IPS DF 19.7 (cell line): ENCODE measurements at regions not wholly inside any gene's neighbourhood (a gene's known extent, or its start where the extent isn't known, plus 50 kb on each side); places are given as distances from the start of the nearest gene placed in this dataset.
A peak's percentile ranks its signal among the peaks of the same experiment; 100 is the strongest.

Experiments
- DNase-seq: peaks from one replicate; pipeline ENCODE4 v3.0.0-alpha.2; 2013; ENCODE audit warnings: low read depth, low spot score

DNA sequence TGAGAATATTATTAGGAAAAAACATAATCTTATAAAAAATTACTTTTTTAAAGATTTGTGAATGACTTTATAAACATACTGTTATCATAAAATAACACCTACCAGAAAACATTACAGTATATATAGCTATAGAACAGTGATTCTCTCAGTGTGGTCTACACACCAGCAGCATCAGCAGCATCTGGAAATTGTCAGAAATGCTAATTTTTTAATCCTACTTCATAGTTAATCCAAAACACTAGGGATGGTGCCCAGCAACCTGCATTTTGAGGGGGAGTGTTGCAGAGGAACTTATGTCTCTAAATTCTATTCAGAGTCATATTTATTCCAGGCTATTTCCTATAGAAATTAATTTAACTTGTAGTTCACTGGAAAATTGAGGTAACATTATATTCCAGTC lies 1107.8 kb downstream of the IGSF11 start:
- no peak for DNase-seq

DNA sequence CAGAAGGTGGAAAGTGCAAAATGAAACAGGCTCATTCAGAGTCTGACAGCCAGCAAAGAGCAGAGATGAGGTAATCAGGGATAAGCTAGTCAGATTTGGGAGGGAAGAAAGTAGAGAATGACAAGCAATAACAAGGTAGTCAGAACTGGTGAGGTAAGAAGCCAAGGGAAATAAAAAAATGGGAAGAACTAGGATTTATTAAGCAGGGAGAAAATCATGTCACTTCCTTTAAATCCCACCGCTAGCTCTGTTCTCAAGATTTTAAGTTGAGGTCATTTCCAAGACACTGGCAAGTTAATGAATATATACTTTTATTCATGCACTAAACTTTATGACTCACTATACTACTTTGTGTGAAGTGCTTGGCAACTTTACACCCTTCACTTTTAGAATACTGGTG lies 1106.8 kb downstream of the IGSF11 start:
- DNase-seq = no peak

DNA sequence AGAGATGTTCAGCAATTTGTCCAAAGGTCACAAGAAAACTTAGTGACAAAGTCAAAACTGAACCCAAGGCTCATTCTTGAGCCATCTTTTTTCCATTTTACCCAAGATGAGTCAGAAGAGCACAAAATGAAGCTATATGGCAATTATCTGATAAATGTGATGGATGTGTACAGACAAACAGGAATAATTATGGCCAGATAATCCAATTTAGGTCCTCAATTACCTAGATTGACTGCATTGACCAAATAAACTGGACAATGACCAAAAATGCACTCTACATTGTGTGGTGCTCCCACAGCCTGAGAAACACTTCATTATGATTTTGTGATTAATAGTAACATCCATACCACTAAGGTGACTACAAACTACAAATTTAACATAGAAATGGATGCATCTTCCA lies 1105.8 kb downstream of the IGSF11 start:
- DNase-seq = no peak

DNA sequence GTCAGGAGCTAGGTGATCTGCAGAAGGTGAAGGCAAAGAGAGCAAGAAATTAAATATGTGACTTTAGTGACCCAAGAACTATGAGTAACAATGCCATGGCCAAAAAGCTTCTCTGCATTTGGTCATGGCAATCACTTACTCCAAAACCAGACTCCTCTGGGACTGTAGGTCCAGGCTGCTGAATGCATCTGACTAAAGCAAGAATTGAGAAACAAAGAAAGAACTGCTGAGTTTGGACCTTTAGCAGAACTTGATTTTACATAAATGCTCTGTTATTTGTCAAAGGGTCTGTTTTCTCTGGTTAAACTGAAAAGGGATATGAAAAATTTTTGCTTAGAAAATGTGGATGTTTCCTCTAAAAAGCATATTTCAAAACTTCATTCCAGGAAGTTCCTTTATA lies 1102.2 kb downstream of the IGSF11 start:
- DNase-seq = no peak

DNA sequence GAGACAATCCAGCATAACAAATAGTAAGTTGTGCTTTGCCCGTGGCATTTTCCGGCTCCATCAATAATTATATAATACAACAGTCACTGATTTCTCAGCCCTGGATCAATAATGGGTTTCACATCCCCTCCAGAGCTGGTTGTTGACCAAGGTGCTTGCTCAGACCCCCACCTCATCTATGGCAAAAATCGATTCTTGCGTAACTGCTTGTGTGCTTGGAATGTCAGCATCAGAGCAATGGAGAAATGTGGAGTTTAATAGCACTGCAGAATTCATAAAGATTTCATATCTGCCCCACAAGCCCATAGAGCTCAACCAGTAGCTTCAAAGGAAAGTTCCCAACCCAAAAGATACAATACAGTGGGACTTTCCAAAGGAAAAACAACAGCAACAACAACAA lies 1098.5 kb downstream of the IGSF11 start:
- no peak for DNase-seq

DNA sequence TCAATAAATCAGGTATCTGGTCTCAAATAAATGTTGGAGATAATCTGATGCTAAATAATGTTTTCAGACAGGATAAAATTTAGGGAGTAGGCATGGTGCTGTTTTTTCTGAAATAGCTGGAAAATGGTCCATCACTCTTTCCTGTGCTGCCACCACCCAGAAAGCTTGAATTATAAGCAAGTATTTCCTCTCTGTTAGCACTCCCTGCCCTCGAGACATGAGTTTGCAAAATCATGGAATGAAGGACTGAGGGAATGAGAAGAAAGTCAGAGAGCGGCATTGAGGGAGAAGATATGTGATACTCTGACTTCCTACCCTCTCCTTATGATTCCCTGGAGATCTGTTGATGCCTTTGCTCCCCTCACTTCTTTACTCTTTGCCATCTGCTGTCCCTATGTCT lies 1095.7 kb downstream of the IGSF11 start:
- DNase-seq = no peak

DNA sequence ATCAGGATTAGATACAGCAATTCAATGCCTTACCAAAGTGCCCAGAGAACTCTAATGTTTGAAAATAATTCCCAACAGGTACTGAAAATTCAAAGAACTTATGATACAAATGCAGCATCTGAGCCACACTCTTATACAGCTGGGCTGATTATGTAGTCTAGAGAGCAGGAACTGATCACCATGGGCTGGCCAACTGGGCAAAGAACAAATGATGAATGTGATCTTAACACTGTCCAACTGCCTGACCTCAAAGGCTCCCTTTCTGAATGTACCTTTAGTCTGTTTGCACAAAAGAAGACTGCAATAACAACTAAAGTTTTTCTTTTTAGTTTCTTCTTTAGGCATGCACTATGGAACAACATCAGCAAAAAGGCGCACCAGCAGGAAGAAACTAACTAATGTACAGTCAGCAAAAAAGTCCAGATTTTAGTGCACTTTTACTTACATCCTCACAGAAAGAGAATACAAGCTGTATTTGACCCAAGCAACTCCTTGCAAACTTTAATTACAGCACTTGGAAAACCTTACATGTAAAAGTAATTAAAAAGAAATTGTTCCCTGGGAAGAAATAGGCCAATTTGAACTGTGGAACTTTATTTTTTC lies 1095.1 kb downstream of the IGSF11 start:
- DNase-seq = no peak

DNA sequence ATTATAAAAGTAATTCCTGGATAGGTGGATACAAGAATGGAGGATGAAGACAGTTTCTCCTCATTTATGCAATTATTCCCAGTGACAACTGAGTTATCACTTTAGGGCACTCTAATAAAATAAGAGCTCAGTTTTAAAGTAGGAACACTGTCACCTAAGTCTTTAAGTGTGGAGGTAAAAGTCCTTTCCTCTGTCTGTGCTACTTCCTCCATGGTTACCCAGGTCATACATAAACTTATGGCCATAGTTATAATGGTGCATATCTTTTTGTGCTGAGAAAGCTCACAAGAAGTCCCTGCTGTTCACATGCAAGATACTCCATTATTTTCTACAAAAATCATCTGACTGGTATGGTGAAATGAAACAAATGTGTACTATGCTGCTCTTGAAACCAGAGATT lies 1093.6 kb downstream of the IGSF11 start:
- no peak for DNase-seq

DNA sequence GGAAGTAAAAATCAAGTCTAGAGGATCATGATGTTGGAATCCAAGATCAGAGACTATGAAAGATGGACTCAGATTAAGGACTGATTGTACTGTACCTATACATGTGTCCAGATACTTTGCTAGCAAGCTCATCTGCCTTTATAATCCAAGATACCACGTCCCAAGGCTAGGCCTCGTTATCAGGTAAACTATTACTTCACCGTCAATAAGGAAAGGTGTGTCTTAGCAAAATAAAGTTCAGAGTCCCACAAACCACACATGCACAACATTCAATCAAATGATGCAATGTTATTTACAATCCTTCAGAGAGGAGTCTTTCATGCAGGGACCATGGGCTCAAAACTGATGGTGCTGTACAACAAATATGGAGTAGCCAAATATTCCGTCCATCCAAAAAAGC lies 1092.9 kb downstream of the IGSF11 start:
- no peak for DNase-seq

DNA sequence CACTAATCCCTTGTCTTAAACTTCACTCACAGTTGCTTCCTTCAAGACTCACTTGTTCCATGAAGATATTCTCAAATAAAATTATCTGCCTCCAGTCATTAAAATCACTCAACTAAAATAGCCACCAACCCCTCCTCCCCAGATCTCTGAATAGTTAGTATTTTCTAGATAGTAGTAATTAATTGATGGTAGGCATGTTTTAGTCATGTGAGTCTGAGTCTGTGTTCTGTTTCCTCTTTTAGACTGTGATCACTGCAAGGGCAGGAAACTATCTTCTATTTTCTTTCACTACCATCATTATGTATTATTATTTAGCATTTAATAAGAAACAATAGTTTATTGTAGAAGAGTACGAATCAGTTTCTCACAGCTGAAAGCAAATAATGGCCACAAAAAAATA lies 1080.5 kb downstream of the IGSF11 start:
- DNase-seq = no peak

DNA sequence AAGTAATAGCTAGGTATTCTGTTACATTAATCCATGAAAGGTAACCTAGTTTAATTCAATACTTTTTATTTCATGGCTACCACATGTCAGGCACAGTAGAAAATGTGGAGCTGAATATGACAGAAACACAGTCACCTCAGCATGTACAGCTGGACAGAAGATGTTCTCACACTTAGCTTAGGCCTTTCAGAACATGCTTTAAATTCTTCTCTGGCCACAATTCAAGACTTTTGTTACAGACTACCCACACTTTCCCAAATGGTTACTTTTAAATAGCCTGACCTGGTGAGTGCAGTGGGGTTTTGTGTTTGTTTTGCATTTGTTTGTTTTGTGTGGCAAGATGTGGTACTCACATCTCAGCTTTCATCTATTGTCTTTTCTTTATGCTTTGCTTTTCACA lies 1079.5 kb downstream of the IGSF11 start:
- no peak for DNase-seq

DNA sequence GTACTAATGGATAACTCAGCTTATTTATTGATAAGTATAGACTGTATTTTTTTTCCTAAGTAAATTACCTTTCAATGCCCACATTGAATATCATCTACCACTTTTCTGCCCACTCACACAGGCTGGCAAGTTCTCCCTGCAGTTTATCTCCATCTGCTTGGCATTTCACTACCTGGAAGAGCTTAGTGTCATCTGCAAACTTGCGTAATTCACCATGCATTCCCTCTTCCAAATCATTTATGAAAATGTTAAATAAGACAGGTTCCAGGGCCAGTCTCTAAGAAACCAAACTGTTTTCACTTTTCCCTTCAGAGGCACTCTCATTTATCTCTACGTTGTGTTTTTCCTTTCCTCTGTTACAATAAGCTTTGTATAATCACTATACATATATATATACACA lies 1076.6 kb downstream of the IGSF11 start:
- DNase-seq = no peak

DNA sequence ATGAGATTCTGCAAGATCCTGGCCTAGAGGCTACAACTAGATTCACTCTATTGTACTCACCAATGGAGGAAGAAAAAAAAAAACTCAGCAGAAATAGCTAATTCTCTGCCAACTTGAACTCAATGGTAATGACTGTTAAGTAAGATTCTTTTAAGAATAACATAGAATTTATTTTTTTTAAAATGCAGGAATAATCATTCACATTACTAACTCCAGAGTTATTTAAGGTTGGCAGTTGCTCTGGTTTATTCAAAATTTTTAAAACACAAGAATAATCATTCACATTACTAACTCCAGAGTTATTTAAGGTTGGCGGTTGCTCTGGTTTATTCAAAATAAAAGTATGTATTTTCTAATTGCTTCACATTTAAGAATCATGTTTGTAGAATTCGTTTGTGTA lies 1071.9 kb downstream of the IGSF11 start:
- DNase-seq = no peak

DNA sequence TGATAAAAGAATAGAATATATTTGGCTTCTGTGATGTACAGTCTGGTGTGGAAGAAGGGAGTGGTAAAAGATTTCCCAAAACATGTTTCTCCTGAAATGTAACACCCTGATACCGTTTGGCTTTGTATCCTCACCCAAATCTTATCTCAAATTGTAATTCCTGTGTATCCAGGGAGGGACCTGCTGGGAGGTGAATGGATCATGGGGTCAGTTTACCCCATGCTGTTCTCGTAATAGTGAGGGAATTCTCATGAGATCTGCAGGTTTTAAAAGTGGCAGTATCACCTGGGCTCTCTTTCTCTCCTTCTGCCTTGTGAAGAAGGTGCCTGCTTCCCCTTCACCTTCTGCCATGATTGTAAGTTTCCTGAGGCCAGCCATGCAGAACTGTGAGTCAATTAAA lies 1070.8 kb downstream of the IGSF11 start:
- no peak for DNase-seq

DNA sequence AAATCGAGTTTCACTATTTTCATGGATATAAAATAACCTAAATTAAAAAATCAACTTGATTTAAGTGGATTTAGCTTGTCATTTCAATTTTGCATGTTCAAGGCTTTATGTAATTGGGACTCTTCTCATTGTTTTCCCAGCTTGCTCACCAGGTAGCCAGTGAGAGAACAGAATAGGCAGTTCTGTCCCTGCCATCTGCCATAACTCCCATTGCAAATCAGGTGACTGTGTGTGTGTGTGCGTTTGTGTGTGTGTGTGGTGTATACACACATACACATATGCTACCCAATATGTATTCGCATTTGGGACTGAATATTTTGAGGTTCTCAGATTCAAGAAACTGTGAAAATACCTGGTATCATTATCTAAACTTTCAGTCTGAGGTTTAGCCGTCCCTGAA lies 1069.8 kb downstream of the IGSF11 start:
- DNase-seq = no peak

DNA sequence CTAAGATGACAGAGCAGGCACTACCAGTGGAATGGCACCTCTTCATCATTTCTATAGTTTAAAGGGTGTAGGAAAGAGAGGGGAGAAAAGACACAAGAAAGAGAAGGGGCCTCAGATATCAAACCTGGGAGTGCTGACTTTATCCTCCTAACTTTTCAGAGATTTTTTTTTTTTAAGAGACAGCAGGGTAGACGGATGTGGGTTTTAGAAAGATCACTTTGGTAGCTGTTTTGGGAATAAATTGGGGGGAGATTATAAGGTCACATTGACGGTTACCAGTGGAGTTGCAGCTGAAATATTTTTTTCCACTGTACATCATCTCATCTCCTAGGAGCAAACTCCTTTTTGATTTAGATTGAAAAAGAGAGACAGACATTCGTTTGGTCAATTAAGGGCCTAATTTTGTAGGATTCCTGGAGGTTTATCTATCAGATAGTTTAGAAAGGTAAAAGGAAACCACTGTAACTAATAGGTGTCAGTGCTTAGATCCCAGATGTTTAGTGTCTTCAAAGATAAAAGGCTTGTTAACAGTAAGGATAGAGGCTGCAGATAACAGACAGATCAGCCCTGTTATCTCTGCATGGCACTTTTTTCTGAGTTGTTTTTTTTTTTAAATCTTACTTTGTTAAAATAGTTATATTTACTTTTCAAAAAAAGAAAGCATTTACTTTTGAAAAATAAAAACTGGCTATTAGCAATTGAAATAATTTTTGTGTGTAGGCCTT lies 1057.0 kb downstream of the IGSF11 start:
- no peak for DNase-seq

DNA sequence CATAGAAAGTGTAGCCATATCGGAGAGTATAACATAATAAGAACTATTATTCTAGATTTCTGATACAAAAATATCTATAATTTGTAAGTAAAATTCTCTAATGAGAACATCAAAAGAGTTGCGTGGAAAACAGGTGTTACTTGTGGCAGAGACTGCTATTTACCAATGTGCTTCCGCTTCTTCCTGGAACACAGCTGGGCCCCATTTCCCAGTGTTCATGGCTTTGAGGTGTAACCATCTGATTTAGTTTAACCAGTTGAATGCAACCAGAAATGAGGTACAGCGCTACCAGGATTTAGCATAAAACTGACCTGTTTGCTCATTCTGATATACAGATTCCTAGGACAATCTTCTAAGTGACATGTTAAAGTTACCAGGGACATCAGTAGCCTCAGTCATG lies 1055.2 kb downstream of the IGSF11 start:
- no peak for DNase-seq

DNA sequence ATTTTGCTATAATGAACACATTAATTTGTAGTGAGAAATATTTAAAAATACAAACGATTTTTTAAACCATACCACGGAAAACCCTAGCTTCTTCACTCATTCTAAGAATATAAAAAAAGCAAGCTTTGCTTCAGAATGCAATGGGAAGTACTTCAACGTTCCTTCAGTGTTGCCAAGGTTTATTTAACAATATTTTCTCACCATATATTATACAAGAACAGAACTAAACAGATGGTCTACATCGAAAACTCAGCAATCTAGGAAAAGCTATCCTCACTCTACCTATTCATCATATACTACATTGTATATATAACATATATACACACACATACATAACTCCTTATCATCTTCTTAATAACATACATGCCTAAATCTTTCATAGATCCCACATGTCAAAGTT lies 1047.4 kb downstream of the IGSF11 start:
- no peak for DNase-seq

DNA sequence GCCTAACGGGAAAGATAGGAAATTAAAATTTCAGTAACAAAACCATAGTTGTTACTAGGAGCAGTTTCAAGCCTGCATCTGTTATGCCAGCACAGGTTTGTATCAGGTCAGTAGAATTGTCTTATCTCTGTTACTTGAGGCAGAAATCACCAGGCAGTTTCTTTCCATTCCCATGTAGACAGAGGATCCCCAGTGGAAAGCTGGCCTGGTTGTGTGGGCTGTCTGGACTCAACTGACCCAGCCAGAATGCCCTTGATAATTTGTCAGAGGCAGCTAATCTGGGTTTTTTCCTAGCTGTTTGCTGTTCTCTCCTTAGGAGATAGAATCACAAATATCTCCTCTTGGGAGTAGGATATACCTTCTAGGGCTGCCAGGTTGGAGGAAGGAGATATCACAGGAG lies 1044.7 kb downstream of the IGSF11 start:
- no peak for DNase-seq

DNA sequence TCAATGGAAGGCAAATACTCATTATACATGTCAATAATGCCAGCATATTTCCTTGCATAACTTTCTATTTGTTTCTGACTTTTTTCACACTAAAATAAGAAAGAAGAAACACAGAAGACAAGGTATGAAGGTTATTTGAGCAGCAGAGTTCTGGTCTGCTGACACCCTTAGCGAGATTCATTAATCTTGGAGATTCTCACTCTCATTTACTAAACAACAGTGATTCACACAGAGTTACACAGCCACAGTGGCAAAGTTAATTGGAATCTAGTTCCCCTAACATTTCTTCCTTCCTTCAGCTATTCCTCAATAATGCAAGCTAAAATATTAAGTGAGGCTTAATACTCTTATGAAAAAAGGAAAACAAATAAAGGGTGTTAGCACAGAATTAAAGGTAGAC lies 1044.0 kb downstream of the IGSF11 start:
- no peak for DNase-seq

DNA sequence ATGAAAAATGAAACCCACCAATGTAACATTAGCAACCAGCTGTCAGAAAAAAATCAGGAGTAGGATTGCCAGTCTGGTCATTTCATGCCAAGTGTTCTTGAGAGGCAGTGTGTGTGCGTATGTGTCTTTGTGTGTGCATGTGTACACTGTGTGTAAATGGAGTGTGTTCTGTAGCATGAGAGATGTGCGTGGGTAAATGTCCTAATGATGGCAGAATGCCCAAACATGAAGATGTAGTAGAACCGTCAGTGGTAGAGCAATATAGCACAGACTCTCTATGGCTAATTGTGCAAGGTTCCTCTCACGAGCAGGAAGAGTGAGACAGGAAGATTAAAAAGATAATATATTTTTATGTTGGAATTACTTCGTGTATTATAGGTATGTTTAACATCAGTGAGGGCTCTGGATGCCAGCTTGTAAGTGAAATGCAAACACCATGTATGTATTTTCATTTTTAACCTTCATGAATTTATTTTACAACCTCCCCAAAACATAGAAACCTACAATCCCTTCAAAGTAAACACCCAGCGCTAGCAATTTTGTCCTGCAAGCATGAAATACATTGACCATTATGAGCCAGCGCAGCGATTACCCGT lies 1038.7 kb downstream of the IGSF11 start:
- no peak for DNase-seq

DNA sequence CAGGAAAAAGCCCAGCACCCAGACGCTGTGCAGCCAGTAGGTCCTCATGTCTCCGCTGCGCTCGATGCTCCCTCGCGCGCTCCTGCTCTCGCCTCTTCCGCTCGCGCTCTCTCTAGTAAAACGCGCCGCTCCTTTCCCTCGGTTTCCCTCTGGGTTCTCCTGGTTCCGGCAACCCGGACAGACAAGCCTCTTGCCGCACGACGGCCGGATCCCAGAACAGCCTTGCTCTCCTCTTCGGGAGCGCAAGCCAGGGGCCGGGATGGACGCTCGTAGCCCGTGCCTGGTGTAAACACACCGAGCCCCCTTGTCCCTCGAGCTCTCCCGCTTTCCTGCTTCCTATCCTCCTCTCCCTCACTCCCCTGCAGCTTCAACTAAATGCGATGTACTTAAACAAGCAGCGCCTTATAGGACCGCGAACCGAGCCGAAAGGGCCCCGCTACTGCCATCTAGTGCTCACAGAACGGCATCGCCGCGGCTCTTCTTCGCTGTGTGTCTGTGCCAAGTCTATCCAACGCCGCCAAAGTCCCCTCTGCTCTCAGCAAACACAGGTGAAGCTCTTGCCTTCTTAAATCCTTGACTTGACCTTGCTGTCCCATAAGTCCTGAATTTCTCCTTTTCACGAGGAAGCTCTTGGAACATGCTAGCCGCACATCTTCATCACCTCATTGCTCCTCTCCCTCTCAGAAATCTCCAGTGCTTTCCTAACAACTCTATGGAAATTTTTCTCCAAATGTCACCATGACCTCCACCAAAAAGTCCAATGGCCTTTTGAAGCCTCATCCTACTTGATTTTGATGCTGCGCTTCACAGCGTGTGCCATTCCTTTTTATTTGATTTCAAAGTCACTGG lies 1037.2 kb downstream of the IGSF11 start:
- DNase-seq = peak; percentile 67

DNA sequence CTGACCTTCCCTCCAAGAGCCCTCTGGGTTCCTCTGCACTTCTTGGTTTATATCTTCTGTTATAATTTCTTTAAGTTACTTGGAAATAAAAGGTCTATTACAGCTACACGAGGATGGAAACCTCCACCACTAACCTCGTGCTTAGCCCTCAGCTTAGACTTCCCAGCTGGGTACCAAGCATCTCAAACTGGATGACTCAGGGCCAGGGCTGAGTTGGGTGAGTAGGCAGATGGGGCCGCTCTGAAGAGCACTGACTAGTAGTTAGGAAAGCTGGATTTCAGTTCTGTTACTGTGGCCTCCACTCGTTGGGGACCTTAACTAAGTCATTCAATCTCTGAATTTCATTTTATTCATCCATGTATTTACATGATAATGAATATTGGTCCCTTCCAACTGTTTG lies 1036.6 kb downstream of the IGSF11 start:
- DNase-seq = no peak
